NOMO-1 treated with dmso at 0.1 percent for 144 hours (cell line): ENCODE measurements at regions not wholly inside any gene's neighbourhood (a gene's known extent, or its start where the extent isn't known, plus 50 kb on each side); places are given as distances from the start of the nearest gene placed in this dataset.
"Not testable (repeated sequence)": the region's sequence is repeated elsewhere in the genome, so short reads cannot be mapped to it uniquely, and the experiment has no call there.

Experiments used
- DNase-seq: peaks from one replicate; lab custom pipeline; 2025; ENCODE audit not compliant: unreplicated experiment; lab: John Stamatoyannopoulos, UW

DNA sequence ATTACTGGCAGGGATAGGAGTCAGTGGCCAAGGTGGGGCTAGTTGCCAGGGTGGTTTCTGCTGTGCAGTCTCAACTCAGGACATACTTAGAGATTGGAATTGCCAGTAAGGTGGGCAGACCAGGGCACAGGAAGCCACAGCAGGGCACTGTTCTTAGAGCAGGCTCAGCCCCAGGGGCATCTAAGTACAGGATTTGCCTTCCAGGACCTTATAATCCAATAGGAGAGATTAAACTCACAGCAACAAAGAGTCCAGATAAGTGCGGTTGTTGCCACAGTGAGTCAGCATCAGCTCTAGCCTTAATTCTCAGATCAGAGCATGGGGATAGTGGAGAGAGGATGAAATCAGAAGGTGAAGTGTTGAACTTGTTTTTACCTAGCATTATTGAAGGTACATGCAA, 265.8 kb upstream of the TRPC7 start:
- DNase-seq, result no peak

DNA sequence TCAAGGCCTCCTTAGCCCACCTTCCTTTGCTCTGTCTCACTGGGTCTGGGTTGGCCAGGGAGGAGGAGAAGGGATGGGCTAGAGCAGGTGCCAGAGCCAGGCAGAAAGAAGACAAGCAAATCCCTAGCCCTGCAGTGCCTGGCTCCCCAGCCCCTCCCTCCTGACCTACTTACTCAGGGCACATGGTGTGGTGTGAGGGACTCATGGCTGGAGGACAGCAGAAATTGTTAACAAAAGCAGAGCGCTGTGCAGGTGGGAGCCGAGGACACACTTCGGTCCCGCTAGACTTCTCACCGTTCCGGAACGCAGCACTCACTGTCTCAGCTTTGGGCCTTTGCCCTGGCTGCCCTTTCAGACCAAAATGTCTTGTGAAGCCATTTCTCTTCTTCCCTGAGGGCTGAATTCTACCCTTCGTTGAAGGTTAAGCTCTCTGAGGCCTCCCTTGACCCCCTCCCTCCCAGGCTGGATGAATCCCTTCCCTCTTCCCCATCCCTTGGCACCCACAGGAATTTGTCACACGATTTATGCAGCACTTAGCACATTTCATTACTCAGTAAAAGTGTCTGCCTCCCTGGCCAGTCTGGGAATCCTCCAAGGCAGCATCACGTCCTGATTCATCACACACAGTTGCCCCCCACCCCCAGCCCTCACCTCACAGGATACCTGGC, 263.9 kb upstream of the TRPC7 start:
- DNase-seq, result no peak

DNA sequence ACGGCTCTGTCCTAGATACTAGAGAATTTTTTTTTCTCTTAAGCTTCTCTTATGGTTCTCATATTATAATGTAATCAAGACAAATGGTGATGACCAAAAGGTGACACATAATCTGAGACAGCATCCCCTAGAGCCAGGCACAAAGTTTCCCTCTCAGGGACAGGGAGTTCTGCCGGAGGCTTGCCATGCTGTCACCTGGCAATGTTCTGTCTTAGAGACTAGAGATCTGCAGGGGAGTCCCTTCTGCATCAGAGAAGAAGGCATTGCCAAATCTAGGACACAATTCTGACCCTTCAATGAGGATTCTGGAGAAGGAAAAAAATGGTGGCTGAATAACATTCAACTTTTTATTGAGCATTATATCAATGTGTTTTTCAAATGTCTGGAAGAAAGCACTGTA, 261.2 kb upstream of the TRPC7 start:
- DNase-seq, result no peak

DNA sequence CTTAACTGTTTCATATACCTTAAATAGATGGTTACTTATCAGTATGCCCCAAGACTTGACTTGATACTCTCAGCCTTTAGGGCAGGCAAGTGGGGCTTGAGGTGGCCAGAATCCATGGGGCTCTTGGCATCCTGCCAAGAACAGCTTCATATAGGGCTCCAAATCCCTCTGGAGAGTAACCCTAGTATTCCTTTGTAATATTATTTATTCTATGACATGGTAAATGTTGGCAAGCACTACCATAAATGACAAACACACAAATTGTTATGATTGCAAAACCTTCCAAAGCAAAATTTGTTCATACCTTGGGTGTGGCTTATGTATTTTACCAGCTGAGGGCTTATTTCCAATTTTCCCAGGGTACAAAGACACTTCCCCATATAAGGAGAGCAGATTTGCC, 257.4 kb upstream of the TRPC7 start:
- no peak for DNase-seq

DNA sequence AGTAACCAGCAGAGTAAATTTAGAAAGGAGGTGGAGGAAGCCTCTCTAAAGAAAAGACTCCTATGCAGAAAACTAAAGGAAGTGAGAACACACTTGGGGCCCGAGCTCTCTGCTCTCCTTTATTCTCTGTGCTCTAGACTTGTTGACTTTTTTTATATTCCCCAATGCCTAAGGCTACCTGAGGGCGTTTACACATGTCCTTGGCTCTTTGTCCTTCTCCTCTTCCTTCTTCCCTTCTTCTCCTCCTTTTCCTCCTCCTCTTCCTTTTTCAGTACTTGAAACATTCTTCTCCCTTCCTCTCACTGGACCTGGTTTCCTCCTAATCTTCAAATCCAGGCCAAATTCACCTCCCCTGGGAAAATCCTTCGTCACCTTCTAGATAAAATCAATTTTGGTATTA, 256.4 kb upstream of the TRPC7 start:
- DNase-seq, result no peak

DNA sequence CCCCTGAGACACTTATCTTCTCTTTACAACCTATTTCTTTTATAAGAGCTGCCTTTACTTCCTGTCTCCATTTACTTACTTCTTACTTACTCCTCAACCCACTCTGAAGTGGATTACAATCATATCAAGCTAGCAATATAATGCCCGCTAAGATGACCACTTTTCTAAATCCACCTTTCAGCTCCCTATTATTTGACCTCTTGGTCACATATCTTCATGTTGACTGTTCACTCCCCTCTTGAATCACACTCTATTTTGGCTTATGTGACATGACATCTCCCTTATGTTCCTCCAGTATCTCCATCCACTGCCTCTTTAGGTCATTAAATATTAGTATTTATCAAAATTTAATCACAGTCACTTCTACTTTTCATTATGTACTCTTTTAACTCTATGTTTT, 255.3 kb upstream of the TRPC7 start:
- DNase-seq, result no peak

DNA sequence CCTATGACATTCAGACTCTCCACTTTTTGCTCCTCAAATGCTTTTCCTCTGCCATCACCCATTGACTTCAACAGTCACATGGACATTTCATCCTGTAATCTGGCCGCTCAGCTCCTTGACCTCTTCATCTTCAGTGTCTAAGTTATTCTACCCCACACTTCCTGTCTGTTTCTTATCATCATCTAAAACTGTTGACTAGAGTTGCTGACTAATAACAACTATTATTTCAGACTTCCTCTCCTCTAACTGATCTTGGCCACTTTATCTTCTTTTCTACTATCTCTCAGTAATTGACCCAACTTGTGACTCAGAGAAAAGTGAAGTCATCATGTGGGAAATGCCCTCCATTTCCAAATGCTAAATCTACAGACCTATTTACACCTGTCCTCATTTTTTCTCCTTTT, 254.7 kb upstream of the TRPC7 start:
- no peak for DNase-seq

DNA sequence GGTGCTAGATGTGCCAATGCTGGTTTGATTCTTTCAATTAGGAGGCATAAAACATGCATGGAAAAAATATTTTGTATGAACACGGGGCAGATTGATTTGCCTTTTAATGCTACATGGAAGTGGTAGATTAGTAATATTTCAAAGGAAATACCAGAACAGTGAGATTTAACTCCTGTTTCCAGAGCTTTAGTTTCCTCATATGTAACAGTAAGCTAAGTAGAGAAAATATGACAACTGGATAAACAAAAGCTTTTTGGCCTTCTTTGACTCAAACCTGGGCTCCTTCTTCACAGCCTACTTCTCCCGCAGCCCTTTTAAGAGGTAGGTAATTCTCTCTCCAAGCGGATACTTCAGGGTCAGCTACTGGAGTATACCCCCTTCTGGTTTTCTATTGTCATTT, 254.2 kb upstream of the TRPC7 start:
- DNase-seq, result no peak

DNA sequence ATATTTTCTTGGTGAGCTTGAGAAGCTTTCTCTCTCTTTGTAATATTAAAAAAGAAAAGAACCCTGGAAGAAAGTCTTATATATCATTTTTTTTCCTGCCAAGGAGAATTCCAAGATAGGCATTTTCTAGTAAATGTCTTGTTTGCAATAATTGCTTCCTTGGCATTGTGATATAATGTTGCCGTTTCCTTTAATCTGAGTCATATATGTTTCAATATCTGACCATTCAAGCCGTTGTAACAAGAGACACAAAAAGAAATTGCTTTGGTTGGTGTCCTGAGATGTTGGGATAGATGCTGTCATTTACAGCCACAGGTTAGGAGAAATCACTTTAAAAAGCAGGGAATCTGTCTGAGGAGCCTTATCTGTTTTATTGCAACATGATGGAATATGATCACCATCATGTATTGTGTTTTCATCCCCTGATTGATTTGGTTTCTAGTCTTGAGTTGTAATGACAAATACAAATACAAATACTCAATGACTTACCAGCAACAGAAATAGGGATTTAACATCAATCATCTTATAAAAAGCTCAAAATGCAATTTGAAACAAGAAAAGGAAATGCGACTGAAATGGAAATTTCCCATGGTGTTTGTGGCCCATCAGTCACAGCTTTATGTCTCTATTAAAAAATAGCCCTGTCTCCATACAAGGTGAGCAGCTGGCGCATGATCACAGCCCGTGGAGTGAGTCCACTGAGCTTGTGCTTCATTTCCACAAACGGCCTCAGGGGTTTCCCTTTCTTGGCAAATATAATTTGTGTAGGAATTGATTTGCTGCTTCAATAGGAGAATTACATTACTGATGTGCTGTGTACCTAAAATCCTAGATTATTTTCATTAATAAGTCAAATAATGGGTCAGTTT, 250.1 kb upstream of the TRPC7 start:
- DNase-seq, result no peak

DNA sequence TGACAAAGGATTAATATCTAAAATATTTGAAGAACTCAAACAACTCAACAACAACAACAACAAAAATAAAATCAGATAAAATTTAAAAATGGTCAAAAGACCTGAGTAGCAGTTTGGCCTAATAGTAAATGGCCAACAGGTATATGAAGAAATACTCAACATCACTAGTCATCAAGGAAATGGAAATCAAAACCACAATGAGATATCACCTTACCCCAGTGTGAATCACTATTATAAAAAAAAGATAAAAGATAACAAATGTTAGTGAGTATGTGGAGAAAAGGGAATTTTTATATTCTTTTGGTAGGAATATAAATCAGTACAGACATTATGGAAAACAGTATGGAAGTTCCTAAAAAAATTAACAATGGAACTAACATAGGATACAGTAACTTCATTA, 247.9 kb upstream of the TRPC7 start:
- DNase-seq, result no peak

DNA sequence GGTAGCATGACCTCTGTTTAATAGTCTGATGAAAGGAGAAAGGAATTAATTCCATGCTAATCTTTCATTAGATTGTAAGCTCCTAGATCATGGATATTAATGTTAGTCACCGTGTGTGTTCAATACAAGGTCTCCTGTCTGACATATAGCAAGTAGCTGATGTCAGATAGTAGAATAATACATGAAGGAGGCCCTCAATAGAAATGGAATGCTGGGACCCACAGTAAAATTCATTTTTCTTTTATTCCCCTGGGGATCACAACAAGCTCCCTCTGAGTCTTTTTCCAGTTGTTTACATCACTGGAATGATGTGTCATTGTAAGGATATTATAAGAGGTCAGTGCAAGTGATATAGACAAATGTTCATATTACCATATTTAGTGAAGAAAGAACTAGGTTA, 240.3 kb upstream of the TRPC7 start:
- no peak for DNase-seq

DNA sequence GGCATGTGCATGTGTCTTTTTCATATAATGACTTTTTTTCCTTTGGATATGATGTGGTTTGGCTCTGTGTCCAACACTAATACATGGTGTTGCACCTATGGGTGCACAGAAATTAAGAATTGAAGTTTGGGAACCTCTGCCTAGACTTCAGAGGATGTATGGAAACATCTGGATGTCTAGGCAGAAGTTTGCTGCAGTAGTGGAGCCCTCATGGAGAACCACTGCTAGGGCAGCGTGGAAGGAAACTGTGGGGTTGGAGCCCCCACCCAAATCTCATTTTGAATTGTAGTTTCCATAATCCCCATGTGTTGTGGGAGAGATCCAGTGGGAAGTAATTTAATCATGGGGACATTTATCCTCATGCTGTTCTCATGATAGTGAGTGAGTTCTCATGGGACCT, 235.0 kb upstream of the TRPC7 start:
- no peak for DNase-seq

DNA sequence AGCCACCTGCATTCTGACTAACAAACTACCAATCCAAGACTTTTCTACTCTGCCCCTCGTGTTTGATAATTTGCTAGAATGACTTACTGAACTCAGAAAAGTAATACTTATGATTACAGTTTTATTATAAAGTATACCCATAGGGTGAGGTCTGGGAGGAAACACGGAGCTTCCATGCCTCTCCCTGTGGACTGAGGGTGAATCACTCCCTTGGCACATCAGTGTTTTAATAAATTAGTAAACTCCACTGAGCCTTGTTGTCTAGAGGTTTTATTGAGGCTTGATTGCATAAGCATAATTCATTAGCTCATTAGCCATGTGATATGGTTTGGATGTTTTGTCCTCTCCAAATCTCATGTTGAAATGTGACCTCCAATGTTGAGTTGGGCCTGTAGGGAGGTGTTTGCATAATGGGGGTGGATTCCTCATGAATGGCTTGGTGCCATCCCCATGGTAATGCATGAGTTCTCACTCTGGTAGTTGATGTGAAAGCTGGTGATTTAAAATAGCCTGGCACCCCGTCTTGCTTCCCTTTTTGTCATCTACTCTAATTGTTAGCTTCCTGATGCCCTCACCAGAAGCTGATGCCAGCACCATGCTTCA, 233.6 kb upstream of the TRPC7 start:
- no peak for DNase-seq

DNA sequence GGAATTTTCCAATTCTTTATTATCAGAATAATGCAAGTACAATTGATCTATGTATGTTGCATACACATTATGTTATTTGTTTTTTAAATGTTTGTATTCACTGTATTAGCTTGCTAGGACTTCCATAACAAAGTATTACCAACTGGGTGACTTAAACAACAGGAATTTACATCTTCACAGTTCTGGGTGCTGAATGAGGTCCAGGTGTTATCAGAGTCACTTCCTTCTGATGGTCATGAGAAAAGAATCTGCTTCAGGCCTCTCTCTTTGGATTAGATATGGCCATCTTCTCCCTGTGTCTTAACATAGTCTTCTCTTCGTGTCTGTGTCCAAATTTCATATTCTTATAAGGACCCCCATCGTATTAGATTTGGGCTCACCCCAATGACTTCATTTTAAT, 229.1 kb upstream of the TRPC7 start:
- DNase-seq, result no peak

DNA sequence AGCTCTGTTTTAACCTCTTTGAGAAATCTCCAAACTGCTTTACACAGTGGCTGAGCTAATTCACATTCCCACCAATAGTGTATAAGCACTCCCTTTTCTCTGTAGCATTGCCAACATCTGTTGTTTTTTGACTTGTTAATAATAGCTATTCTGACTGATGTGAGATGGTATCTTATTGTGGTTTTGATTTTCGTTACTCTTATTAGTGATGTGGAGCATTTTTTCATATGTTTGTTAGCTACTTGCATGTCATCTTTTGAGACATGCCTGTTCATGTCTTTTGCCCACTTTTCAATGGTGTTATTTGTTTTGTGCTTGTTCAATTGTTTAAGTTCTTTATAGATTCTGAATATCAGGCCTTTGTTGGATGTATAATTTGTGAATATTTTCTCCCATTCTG, 225.2 kb upstream of the TRPC7 start:
- no peak for DNase-seq

DNA sequence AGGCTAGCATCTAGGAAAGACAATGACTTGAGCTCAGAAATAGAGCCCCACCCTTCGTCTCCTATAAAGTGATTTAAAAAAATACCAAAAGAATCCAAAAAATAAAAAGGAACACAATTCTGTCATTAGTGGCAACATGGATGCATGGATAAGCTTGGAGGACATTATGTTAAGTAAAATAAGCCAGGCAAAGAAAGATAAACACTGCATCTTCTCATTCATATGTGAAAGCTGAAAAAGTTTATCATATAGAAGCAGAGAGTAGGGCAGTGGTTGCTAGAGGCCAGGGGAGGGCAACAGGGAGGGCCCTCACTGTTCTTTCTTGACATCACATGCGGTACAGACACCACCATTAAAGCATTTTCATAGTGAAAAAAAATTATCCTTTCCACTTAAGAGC, 220.9 kb upstream of the TRPC7 start:
- DNase-seq, result no peak

DNA sequence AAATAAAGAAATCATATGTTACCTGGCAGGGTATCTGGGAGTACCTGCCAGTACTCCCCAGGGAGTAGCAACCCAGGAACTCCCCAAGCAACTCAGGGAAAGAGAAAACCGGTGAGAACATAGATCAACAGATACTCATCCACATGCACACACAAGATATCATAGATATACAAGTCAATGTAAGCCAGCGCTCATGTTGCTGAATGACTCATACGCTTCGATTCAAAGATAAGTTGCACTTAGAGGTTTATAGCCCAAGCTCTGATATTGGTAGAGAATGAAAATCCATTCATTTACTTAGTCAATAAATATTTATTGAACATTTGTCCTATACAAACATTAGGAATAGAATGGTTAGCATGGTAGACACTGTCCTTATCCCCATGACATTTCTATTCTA, 219.1 kb upstream of the TRPC7 start:
- no peak for DNase-seq

DNA sequence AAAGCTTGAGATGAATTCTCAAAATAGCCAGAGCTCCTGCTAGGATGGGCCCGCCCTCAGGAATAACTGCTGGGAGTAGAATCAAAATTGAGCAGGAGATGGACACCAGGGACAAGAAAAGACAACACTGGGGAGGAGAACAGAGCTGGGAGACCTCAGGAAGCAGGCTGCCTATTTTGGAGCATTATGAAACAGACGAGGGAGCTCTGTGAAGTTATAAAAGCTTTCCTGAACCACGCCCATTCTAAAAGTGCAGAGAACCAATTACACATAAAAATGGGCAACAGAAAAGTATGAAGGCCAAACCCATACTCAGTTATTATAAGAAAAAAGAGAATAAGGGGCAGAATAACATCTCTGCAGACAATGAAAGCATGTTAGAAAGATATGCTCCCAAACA, 213.9 kb upstream of the TRPC7 start:
- DNase-seq, result no peak

DNA sequence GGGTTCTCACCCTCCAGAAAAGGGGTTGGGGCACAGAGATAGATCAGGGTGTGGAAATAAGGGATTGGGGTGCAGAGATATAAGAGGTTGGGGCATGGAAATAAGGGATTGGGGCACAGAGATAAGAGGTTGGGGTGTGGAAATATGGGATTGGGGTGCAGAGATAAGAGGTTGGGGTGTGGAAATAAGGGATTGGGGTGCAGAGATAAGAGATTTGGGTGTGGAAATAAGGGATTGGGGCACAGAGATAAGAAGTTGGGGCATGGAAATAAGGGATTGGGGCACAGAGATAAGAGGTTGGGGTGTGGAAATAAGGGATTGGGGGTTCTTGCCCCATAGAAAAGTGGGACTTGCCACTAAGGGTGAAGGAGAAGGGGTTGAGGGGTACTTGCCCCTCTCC, 204.5 kb upstream of the TRPC7 start:
- not testable (repeated sequence) for DNase-seq

DNA sequence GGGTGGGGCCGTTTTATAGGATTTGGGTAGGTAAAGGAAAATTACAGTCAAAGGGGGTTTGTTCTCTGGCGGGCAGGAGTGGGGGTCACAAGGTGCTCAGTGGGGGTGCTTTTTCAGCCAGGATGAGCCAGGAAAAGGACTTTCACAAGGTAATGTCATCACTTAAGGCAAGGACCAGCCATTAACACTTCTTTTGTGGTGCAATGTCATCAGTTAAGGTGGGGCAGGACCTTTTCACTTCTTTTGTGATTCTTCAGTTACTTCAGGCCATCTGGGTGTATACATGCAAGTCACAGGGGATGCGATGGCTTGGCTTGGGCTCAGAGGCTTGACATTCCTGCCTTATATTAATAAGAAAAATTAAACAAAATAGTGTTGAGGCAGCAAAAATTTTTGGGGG, 200.1 kb upstream of the TRPC7 start:
- not testable (repeated sequence) for DNase-seq

DNA sequence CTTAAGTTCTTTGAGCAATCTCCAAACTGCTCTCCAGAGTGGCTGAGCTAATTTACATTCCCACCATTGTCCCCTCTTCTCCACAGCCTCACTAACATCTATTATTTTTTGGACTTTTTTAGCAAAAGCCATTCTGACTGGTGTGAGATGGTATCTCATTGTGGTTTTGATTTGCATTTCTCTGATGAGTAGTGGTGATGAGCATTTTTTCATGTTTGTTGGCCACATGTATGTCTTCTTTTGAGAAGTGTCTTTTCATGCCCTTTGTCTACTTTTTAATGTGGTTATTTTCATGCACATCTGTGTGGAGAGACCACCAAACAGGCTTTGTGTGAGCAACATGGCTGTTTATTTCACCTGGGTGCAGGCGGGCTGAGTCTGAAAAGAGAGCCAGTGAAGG, 199.7 kb upstream of the TRPC7 start:
- not testable (repeated sequence) for DNase-seq

DNA sequence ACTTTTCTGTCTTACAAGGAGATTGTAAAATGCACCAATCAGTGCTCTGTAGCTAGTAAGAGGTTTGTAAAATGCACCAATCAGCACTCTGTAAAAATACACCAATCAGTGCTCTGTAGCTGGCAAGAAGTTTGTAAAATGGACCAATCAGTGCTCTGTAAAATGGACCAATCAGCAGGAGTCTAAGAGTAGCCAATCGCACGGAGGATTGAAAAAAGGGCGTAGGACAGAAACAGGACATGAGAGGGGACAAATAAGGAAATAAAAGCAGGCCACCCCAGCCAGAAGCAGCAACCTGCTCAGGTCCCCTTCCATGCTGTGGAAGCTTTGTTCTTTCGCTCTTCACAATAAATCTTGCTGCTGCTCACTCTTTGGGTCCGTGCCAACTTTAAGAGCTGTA, 199.1 kb upstream of the TRPC7 start:
- not testable (repeated sequence) for DNase-seq
